ENCODE measurements at regions not wholly inside any gene's neighbourhood (a gene's known extent, or its start where the extent isn't known, plus 50 kb on each side); places are given as distances from the start of the nearest gene placed in this dataset.
"Not testable (repeated sequence)": the region's sequence is repeated elsewhere in the genome, so short reads cannot be mapped to it uniquely, and the experiment has no call there.

GRCh38 chr16:29219562-29219961, 186.9 kb downstream of the NPIPB11 start:
- 96% methylated on average over 16 of the region's 16 CpGs for WGBS
- intact Hi-C loops (cut with DNase I); H3K4me1 ChIP-seq (ENCODE audit: control insufficient read depth, insufficient read depth, low read length); H3K4me3 ChIP-seq (ENCODE audit: low read length); H3K9me3 ChIP-seq (ENCODE audit: control insufficient read depth, low read length); DNase-seq; H3K27me3 ChIP-seq (ENCODE audit: control insufficient read depth, insufficient read depth); H3K27ac ChIP-seq (ENCODE audit: low read length); ATAC-seq: not testable (repeated sequence)

GRCh38 chr16:29218649-29219048, 187.9 kb downstream of the NPIPB11 start:
- H3K4me1 ChIP-seq (ENCODE audit: control insufficient read depth, insufficient read depth, low read length); H3K9me3 ChIP-seq (ENCODE audit: control insufficient read depth, low read length); ATAC-seq; H3K27ac ChIP-seq (ENCODE audit: low read length); H3K27me3 ChIP-seq (ENCODE audit: control insufficient read depth, insufficient read depth); H3K4me3 ChIP-seq (ENCODE audit: low read length); intact Hi-C loops (cut with DNase I): not testable (repeated sequence)
- DNase-seq, result peak in 2 of 3 donors; percentile 32 to 36
- WGBS, result 93% methylated on average over 22 of the region's 26 CpGs

- H3K4me1 ChIP-seq (ENCODE audit: control insufficient read depth, insufficient read depth, low read length); H3K27ac ChIP-seq (ENCODE audit: low read length); ATAC-seq; H3K4me3 ChIP-seq (ENCODE audit: low read length); H3K27me3 ChIP-seq (ENCODE audit: control insufficient read depth, insufficient read depth); intact Hi-C loops (cut with DNase I); H3K9me3 ChIP-seq (ENCODE audit: control insufficient read depth, low read length): not testable (repeated sequence)
- WGBS, result 82% methylated on average over 9 of the region's 16 CpGs
- DNase-seq, result peak in 1 of 3 donors; percentile 31
These were observed 188.3 kb downstream of the NPIPB11 start for GRCh38 chr16:29218171-29218570.

GRCh38 chr16:29217752-29218126, 188.8 kb downstream of the NPIPB11 start:
- H3K27ac ChIP-seq (ENCODE audit: low read length); ATAC-seq; intact Hi-C loops (cut with DNase I); H3K4me1 ChIP-seq (ENCODE audit: control insufficient read depth, insufficient read depth, low read length); H3K4me3 ChIP-seq (ENCODE audit: low read length); H3K9me3 ChIP-seq (ENCODE audit: control insufficient read depth, low read length); H3K27me3 ChIP-seq (ENCODE audit: control insufficient read depth, insufficient read depth): not testable (repeated sequence)
- DNase-seq, result peak in 1 of 3 donors; percentile 41
- 88% methylated on average over 13 of the region's 16 CpGs for WGBS

DNA sequence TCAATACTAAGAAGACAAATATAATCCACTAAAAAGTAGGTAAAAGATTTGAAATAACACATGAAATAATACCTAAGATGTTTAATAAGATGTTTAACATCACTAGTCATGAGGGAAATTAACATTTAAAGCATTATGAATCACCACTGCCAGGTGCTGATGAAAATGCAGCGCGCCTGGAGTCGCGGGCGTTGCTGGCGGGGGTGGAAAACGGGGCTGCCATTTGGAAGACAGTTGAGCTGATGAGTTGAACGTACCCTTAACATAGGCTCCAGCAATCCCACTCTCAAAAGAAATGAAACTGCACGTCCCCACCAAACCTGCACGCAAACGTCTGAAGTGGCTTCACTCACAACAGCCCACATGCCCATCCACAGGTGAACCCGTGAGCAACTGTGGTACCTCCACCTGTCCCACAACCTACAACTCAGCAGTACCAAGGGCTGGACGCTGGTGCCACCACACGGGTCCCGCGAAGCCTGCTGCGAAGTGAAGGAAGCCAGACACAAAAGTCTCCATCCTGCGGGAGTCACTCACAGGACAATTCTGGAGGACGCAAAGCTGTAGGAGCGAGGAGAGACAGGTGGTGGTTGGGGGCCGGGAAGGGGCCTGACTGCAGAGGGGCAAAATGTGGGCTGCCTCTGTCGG, 189.3 kb downstream of the NPIPB11 start:
- H3K27ac ChIP-seq (ENCODE audit: low read length); H3K4me1 ChIP-seq (ENCODE audit: control insufficient read depth, insufficient read depth, low read length); H3K9me3 ChIP-seq (ENCODE audit: control insufficient read depth, low read length); H3K27me3 ChIP-seq (ENCODE audit: control insufficient read depth, insufficient read depth); H3K4me3 ChIP-seq (ENCODE audit: low read length); ATAC-seq; intact Hi-C loops (cut with DNase I): not testable (repeated sequence)
- peak in 1 of 3 donors; percentile 8 for DNase-seq
- 92% methylated on average over 22 of the region's 22 CpGs for WGBS

DNA sequence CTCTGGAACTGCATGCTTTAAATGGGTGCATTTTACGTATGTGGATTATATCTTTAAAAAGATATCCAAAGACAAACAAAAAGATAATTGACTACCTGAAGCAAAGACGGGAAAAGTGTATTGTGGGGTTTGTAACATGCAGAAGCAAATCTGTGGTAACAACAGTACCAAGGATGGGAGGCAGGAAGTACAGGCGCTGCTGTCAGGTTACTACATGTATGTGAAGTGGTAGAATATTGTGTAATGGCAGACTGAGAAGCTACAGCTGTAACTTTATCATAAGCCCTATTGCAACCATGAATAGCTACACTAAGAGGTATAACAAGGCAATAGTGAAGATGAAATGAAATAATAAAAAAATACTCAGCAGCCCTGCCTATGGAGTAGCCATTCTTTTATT, 192.7 kb downstream of the NPIPB11 start:
- H3K9me3 ChIP-seq (ENCODE audit: control insufficient read depth, low read length); H3K4me3 ChIP-seq (ENCODE audit: low read length); intact Hi-C loops (cut with DNase I); DNase-seq; H3K4me1 ChIP-seq (ENCODE audit: control insufficient read depth, insufficient read depth, low read length); ATAC-seq; H3K27ac ChIP-seq (ENCODE audit: low read length); H3K27me3 ChIP-seq (ENCODE audit: control insufficient read depth, insufficient read depth): not testable (repeated sequence)
- 93% methylated on average over 3 of the region's 3 CpGs for WGBS

- ATAC-seq; H3K9me3 ChIP-seq (ENCODE audit: control insufficient read depth, low read length); H3K4me3 ChIP-seq (ENCODE audit: low read length); H3K27ac ChIP-seq (ENCODE audit: low read length); H3K4me1 ChIP-seq (ENCODE audit: control insufficient read depth, insufficient read depth, low read length); intact Hi-C loops (cut with DNase I); H3K27me3 ChIP-seq (ENCODE audit: control insufficient read depth, insufficient read depth): not testable (repeated sequence)
- WGBS, result 88% methylated on average over 6 of the region's 6 CpGs
- DNase-seq, result peak in 1 of 3 donors; percentile 21
These were observed 193.3 kb downstream of the NPIPB11 start for GRCh38 chr16:29213251-29213650.

DNA sequence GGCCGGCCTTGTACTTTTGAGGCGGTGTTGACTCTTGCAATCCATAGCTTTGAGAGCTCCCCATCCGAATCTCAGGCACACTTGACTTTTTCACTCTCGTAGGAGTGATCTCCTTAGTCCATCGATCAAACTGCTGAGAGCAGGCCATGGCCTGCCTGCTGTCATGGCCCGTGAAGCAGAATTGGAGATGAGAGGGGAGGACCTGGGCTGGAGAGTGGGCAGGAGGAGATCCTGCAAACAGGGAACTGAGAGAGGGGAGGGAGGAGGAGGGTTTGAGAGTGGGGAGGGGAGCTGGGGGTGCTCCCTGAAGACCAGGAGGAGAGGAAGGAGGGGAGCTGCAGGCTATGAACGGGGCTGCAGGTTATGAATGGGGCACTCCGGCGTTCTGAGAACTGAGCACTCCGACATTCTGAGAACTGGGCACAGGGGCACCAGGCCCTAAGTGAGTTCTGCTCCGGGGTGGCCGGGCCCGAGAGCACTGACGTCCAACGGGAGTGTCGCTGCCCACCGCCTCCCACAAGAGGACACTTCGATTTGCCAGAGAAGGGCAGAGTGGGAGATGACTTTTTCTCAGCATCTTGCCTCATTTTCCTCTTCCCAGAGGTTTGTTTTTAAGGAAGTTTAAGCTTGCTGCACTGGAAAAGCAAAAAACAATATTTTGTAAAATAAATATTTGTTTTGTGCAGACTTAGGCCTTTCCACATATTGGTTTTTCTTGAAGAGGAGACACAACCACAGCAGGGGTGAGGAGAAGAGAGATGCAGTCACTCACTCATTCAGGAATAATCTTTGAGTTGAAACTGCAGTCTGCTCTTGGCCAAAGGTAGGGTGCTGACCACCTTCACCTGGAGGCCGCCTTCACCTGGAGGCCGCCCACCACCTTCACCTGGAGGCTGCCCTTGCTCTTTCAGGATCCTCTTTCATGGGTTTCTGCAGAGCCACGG, 194.2 kb downstream of the NPIPB11 start:
- WGBS, result 91% methylated on average over 21 of the region's 21 CpGs
- peak in 1 of 3 donors; percentile 32 for DNase-seq
- H3K9me3 ChIP-seq (ENCODE audit: control insufficient read depth, low read length); H3K4me3 ChIP-seq (ENCODE audit: low read length); H3K4me1 ChIP-seq (ENCODE audit: control insufficient read depth, insufficient read depth, low read length); intact Hi-C loops (cut with DNase I); H3K27ac ChIP-seq (ENCODE audit: low read length); H3K27me3 ChIP-seq (ENCODE audit: control insufficient read depth, insufficient read depth): not testable (repeated sequence)
- ATAC-seq, result peak in 1 of 2 donors; percentile 14

DNA sequence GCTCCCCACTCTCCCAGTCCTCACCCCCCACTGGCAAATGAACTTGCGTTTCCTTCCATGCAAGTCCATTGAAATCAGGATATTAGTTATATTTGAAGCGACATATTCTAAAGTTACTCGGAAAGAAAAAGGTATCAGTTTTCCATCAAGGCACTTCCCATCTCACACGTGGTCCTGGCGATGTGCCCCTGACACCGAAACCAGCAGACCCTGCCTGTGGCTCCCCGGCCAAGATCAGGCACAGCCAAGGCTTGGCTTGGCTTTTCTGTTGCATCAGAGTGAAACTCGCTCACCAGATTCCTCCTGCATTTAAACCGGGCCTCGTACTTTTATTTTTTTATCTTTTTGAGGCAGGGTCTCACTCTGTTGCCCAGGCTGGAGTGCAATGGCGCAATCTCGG, 195.1 kb downstream of the NPIPB11 start:
- ATAC-seq; H3K4me1 ChIP-seq (ENCODE audit: control insufficient read depth, insufficient read depth, low read length); H3K27me3 ChIP-seq (ENCODE audit: control insufficient read depth, insufficient read depth); intact Hi-C loops (cut with DNase I); H3K27ac ChIP-seq (ENCODE audit: low read length); H3K4me3 ChIP-seq (ENCODE audit: low read length); H3K9me3 ChIP-seq (ENCODE audit: control insufficient read depth, low read length): not testable (repeated sequence)
- WGBS, result 79% methylated on average over 12 of the region's 12 CpGs
- DNase-seq, result peak in 2 of 3 donors; percentile 63 to 66

DNA sequence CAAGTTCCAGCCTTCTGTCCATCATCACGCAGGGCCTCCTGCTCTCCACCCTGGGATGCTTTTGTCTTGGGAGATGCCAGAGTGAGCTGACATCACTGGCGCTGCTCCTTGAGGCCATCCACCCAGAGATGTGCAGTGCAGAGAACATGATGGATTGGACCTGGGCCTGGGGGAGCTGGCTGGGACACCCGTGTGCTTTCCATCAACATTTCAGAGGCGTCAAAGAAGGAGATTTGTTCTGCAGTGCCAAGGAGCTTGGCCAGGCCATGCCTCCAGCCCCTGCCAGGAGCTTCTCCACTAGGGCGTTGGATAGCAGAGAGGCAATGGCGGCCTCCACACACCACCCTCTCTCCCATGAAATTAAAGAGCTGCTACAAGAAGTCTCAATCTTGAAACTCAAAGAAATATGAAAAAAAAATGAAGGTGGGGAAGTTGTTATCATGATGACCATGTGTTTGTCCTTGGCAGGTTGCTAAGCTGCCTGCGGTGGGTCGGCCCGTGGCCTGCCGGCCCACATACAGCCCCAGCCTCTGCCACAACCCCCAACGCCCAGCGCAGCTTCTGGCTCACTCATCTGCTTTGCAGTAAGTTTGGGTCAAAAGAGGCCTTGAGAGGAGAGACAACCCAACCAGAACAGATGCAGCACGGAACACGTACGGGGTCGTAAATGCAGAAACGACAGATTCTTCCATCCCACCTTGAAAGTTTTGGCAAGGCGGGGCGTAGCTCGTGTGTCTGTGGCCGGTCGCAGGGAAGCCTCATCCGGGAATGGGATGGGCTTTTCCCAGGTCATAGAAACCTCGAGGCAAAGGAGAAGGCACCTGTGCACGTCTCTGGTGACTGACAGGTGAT, 196.0 kb downstream of the NPIPB11 start:
- H3K9me3 ChIP-seq (ENCODE audit: control insufficient read depth, low read length); H3K27me3 ChIP-seq (ENCODE audit: control insufficient read depth, insufficient read depth); H3K27ac ChIP-seq (ENCODE audit: low read length); H3K4me3 ChIP-seq (ENCODE audit: low read length); intact Hi-C loops (cut with DNase I); H3K4me1 ChIP-seq (ENCODE audit: control insufficient read depth, insufficient read depth, low read length): not testable (repeated sequence)
- 85% methylated on average over 20 of the region's 25 CpGs for WGBS
- ATAC-seq (peak; percentile 52 to 72), DNase-seq (peak in 2 of 3 donors; percentile 28 to 30)

Measured in right cardiac atrium (tissue), 5 donors.